Nephron (organoid): ENCODE measurements at regions not wholly inside any gene's neighbourhood (a gene's known extent, or its start where the extent isn't known, plus 50 kb on each side); places are given as distances from the start of the nearest gene placed in this dataset.

Experiments used
- H3K27ac Mint-ChIP-seq, 3 experiments: 2 replicates each; pipeline ENCODE4 v1.8.0; 2020; ENCODE audit warnings: mixed read lengths in 3 of 3, mild to moderate bottlenecking in 2 of 3, moderate library complexity in 1 of 3
- H3K27me3 Mint-ChIP-seq: 2 replicates; pipeline ENCODE4 v1.8.0; 2021; ENCODE audit warnings: low read depth, mild to moderate bottlenecking, moderate library complexity, mixed read lengths
- H3K36me3 Mint-ChIP-seq: 2 replicates; pipeline ENCODE4 v1.8.0; 2020; ENCODE audit warnings: low read depth, mixed read lengths
- H3K4me1 Mint-ChIP-seq: 2 replicates; pipeline ENCODE4 v1.8.0; 2020; ENCODE audit warnings: mixed read lengths
- H3K4me3 Mint-ChIP-seq, 3 experiments: 2 replicates each; pipeline ENCODE4 v1.8.0; 2020; ENCODE audit warnings: mild to moderate bottlenecking in 3 of 3, mixed read lengths in 3 of 3, moderate library complexity in 2 of 3
- H3K9me3 Mint-ChIP-seq: 2 replicates; pipeline ENCODE4 v1.8.0; 2020; ENCODE audit warnings: mixed read lengths
- TF ChIP-seq, protein P1 (sequence below), 3 experiments: fragments of 200-600 bp; sonication (generic); IDR thresholded peaks; one replicate each; pipeline ENCODE4 v1.5.0; 2021; ENCODE audit warnings: antibody characterized with exemption in 3 of 3; ENCODE audit not compliant: unreplicated experiment in 3 of 3

DNA sequence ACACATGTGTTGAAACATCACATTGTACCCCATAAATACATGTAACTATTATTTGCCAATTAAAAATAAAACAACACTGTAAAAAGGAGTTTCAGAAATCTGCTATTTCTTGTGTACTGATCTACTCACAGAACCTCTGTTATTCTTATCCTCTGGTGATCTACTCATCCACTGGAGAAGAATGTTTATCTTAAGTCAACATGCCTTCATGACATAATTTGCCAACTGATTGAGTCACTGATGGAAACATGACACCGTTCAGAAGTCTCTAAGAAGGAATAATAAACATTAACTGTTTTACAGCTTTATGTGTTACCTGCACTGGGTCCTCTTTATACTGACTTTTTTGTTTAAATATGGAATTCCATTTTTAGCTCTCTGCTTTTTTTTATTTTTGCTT is 555.2 kb downstream of the DCDC2C start:
- H3K36me3 Mint-ChIP-seq, result no peaks in the 10 kb centered on the region
- H3K4me3 Mint-ChIP-seq, result no peak overlapping the region

DNA sequence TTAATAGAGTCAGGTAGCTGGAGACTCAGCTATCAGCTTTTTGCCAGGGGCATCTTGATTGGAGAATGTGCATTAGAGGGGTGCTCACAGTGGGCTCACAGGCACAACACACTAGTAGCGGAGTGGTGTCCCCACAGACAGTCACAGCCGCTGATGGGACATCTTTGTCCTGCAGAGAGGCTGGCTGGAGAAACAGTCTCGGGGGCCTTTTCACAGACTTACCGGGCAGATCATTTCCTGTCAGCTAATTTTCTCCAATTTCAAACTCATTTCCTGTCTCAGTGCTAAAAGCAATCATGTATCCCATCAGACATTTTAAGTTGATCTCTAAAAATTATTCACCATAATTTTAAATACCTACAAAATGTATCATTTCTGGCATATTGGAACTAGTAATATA is 562.6 kb downstream of the DCDC2C start:
- H3K27me3 Mint-ChIP-seq, result no peaks in the 10 kb centered on the region
- no peaks in the 10 kb centered on the region for H3K4me1 Mint-ChIP-seq
- H3K27ac Mint-ChIP-seq, result no peak overlapping the region
- TF ChIP-seq, protein P1, sequence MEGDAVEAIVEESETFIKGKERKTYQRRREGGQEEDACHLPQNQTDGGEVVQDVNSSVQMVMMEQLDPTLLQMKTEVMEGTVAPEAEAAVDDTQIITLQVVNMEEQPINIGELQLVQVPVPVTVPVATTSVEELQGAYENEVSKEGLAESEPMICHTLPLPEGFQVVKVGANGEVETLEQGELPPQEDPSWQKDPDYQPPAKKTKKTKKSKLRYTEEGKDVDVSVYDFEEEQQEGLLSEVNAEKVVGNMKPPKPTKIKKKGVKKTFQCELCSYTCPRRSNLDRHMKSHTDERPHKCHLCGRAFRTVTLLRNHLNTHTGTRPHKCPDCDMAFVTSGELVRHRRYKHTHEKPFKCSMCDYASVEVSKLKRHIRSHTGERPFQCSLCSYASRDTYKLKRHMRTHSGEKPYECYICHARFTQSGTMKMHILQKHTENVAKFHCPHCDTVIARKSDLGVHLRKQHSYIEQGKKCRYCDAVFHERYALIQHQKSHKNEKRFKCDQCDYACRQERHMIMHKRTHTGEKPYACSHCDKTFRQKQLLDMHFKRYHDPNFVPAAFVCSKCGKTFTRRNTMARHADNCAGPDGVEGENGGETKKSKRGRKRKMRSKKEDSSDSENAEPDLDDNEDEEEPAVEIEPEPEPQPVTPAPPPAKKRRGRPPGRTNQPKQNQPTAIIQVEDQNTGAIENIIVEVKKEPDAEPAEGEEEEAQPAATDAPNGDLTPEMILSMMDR (IDR thresholded peaks at IDR 0.05; ENCODE audit: unreplicated experiment in 3 of 3), result no peak
- no peaks in the 10 kb centered on the region for H3K36me3 Mint-ChIP-seq
- H3K9me3 Mint-ChIP-seq, result no peaks in the 10 kb centered on the region
- H3K4me3 Mint-ChIP-seq, result no peak overlapping the region

More for the DNA sequence above, 555.2 kb downstream of the DCDC2C start:
- H3K9me3 Mint-ChIP-seq, result no peaks in the 10 kb centered on the region
- TF ChIP-seq, protein P1 (IDR thresholded peaks at IDR 0.05; ENCODE audit: unreplicated experiment in 3 of 3), result no peak
- no peaks in the 10 kb centered on the region for H3K4me1 Mint-ChIP-seq
- no peak overlapping the region for H3K27ac Mint-ChIP-seq
- H3K27me3 Mint-ChIP-seq, result peaks cover 9% of the 10 kb centered on the region

DNA sequence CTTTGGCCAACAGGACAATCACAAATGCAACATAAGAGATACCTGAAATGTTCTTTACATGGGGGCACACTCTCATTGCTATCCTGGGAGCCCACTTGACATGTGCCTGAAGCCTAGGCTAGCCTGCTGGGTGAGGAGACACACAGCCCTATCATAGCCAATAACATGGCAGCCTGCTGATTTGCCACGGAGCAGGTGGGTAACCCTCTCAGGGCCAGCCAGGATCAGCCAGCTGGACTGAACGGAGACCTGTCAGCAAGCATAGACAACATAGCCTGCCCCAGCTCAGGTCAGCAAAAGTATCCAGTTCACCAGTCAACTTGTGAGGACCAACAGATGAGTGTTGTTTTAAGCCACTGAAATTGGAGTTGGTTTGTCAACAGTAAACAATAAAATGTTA is 566.5 kb downstream of the DCDC2C start:
- H3K4me3 Mint-ChIP-seq, result no peak overlapping the region

DNA sequence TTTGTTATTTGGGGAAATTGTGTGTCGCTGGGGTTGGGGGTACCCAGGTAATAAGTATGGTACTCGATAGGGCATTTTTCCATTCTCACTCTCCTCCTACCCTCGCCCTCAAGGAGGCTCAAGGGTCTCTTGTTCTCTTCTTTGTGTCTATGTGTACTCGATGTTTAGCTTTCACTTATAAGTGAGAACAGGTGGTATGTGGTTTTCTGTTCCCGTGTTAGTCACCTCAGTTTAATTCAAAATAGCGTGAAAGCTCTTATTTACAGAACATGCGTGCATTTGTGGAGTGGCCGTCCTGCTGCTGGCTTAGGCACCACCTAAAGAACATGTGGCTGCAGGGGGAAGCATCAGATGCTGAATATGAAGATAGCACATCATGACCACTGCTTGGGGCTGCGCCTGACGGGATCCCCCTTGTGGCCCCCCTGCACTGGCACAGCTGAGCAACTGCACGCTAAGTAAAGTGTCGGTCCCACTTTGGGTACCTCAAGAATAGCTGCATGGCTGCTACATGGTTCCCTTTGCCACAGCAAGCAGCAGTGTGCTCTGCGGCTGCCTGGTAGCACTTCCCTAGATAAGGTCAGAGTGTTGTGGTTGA is 569.0 kb downstream of the DCDC2C start:
- H3K9me3 Mint-ChIP-seq, result no peaks in the 10 kb centered on the region
- no peaks in the 10 kb centered on the region for H3K36me3 Mint-ChIP-seq
- no peaks in the 10 kb centered on the region for H3K4me1 Mint-ChIP-seq
- no peak overlapping the region for H3K4me3 Mint-ChIP-seq
- H3K27ac Mint-ChIP-seq, result no peak overlapping the region
- TF ChIP-seq, protein P1 (IDR thresholded peaks at IDR 0.05; ENCODE audit: unreplicated experiment in 3 of 3), result no peak
- H3K27me3 Mint-ChIP-seq, result peaks cover 4% of the 10 kb centered on the region

More for the DNA sequence above, 566.5 kb downstream of the DCDC2C start:
- Mint-ChIP-seq H3K27me3 (no peaks in the 10 kb centered on the region), H3K4me1 (no peaks in the 10 kb centered on the region), H3K36me3 (no peaks in the 10 kb centered on the region), H3K9me3 (no peaks in the 10 kb centered on the region), H3K27ac (no peak overlapping the region)
- TF ChIP-seq, protein P1 (IDR thresholded peaks at IDR 0.05; ENCODE audit: unreplicated experiment in 3 of 3), result no peak

DNA sequence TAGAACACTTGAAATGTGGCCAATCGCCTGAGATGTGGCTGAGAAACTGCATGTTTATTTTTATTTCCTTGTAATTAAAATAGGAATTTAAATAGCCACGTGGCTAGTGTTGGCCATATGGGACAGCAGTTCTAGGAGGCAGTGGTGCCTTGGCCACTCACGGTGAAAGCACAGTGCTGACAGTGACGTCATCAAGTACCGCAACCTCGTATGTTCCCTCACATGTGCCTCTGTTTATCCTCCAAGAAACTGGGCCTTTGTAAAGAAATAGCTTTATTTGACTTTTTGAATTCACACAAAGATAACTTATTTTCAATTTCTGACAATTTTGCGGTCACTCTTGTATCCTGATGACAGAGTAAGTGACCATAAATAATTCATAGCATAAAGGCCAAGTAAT is 575.0 kb downstream of the DCDC2C start:
- H3K4me1 Mint-ChIP-seq, result no peaks in the 10 kb centered on the region
- H3K9me3 Mint-ChIP-seq, result no peaks in the 10 kb centered on the region
- no peak overlapping the region for H3K27ac Mint-ChIP-seq
- H3K4me3 Mint-ChIP-seq, result no peak overlapping the region
- peaks cover 4% of the 10 kb centered on the region for H3K27me3 Mint-ChIP-seq
- H3K36me3 Mint-ChIP-seq, result no peaks in the 10 kb centered on the region
- TF ChIP-seq, protein P1 (IDR thresholded peaks at IDR 0.05; ENCODE audit: unreplicated experiment in 3 of 3), result no peak

DNA sequence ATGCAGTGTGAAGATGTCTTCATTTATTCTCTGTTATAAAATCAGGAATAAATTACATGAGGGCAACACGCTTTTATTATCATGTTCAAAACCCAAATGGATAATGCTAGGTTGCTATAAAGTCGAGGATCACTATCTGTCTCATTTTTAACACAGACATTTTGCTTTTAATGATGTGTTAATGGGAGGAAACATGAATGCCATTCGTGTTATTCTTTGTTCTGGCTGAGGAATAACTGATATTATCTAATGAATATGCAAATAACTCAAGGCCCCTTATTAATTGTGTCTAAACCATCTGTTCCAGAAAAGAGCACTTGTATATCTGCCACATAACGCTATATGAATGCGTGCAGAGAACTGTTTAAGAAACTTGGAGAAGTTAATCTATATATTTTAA is 576.1 kb downstream of the DCDC2C start:
- Mint-ChIP-seq H3K27me3 (peaks cover 4% of the 10 kb centered on the region), H3K4me1 (no peaks in the 10 kb centered on the region), H3K9me3 (no peaks in the 10 kb centered on the region), H3K36me3 (no peaks in the 10 kb centered on the region), H3K4me3 (no peak overlapping the region), H3K27ac (no peak overlapping the region)
- TF ChIP-seq, protein P1 (IDR thresholded peaks at IDR 0.05; ENCODE audit: unreplicated experiment in 3 of 3), result no peak
